ENCODE measurements at regions not wholly inside any gene's neighbourhood (a gene's known extent, or its start where the extent isn't known, plus 50 kb on each side); places are given as distances from the start of the nearest gene placed in this dataset.

DNA sequence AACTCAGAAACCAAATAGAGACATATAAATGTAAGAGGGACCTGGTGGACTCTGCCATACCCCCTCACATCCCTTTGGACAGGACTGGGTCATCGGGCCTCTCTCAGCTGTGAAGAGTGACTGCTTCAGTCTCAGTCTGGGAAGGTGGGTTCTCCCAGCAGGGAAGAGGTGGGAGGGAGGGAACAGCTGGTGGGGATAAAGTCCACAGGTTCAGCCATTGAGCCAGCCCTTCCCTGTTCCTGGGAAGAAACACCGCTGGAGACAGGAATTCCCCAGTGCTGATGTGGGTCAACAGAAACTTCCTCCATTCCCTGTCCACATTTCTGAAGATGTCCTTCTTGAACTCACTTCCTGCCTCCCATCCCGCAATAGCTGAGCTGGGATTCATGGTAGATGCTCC, 209.2 kb upstream of the PMEPA1 start:
- H3K9me3 Mint-ChIP-seq (ENCODE audit: low read depth): no peaks in the 10 kb centered on the region
- H3K4me1 Mint-ChIP-seq (ENCODE audit: low read depth): peaks cover 12% of the 10 kb centered on the region
- TF ChIP-seq, protein P1, sequence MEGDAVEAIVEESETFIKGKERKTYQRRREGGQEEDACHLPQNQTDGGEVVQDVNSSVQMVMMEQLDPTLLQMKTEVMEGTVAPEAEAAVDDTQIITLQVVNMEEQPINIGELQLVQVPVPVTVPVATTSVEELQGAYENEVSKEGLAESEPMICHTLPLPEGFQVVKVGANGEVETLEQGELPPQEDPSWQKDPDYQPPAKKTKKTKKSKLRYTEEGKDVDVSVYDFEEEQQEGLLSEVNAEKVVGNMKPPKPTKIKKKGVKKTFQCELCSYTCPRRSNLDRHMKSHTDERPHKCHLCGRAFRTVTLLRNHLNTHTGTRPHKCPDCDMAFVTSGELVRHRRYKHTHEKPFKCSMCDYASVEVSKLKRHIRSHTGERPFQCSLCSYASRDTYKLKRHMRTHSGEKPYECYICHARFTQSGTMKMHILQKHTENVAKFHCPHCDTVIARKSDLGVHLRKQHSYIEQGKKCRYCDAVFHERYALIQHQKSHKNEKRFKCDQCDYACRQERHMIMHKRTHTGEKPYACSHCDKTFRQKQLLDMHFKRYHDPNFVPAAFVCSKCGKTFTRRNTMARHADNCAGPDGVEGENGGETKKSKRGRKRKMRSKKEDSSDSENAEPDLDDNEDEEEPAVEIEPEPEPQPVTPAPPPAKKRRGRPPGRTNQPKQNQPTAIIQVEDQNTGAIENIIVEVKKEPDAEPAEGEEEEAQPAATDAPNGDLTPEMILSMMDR (IDR thresholded peaks at IDR 0.05): no peak
- no peak overlapping the region for H3K4me3 Mint-ChIP-seq (ENCODE audit: unreplicated experiment)
- H3K27me3 Mint-ChIP-seq (ENCODE audit: low read depth): no peaks in the 10 kb centered on the region
- no peak for DNase-seq (ENCODE audit: low spot score)
- H3K27ac Mint-ChIP-seq (ENCODE audit: unreplicated experiment): no peak overlapping the region
- no peaks in the 10 kb centered on the region for H3K36me3 Mint-ChIP-seq (ENCODE audit: low read depth)

DNA sequence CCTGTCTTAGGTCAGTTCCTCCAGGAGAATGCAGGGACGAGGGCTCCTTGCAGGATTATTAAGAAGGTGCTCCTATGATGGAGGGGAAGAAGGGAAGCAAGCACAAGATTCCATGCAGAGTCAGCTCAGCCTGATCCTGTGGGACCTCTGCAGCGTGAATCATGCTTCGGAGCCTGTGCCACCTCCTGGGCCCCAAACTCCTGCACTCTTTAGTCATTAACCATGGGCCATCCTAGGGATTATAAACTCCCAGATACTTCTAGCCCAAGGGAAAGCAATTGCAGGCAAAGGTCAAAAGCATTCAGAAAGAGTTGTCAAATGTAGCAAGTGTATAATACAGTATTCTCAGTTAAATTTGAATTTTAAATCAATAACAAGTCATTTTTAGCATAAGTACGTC, 208.7 kb upstream of the PMEPA1 start:
- Mint-ChIP-seq H3K36me3 (ENCODE audit: low read depth) (no peaks in the 10 kb centered on the region), H3K4me3 (ENCODE audit: unreplicated experiment) (no peak overlapping the region), H3K27me3 (ENCODE audit: low read depth) (peaks cover 2% of the 10 kb centered on the region), H3K4me1 (ENCODE audit: low read depth) (peaks cover 12% of the 10 kb centered on the region), H3K9me3 (ENCODE audit: low read depth) (no peaks in the 10 kb centered on the region), H3K27ac (ENCODE audit: unreplicated experiment) (no peak overlapping the region)
- TF ChIP-seq, protein P1 (IDR thresholded peaks at IDR 0.05): no peak
- DNase-seq (ENCODE audit: low spot score): no peak

DNA sequence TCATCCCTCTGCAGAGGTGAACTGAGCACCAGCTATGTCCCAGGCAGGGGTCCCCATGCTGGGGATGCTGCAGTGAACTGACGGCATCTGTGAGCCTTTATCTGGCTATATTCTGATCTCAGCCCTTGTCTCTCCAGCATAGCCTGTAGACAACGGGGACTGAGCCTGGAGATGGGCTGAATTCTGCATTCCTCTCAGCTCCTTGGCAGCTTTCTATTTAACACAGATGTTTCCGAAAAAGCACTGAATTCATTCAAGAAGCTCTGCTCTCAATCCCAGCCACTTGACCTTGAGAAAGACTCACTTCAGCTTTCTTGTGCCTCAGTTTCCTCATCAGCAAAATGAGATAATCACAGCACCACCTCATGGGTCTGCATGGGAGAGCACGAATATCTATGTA, 204.4 kb upstream of the PMEPA1 start:
- Mint-ChIP-seq H3K4me1 (ENCODE audit: low read depth) (peaks cover 10% of the 10 kb centered on the region), H3K9me3 (ENCODE audit: low read depth) (no peaks in the 10 kb centered on the region), H3K36me3 (ENCODE audit: low read depth) (no peaks in the 10 kb centered on the region), H3K27ac (ENCODE audit: unreplicated experiment) (no peak overlapping the region), H3K4me3 (ENCODE audit: unreplicated experiment) (no peak overlapping the region), H3K27me3 (ENCODE audit: low read depth) (peaks cover 2% of the 10 kb centered on the region)
- TF ChIP-seq, protein P1 (IDR thresholded peaks at IDR 0.05): no peak
- DNase-seq (ENCODE audit: low spot score): no peak

DNA sequence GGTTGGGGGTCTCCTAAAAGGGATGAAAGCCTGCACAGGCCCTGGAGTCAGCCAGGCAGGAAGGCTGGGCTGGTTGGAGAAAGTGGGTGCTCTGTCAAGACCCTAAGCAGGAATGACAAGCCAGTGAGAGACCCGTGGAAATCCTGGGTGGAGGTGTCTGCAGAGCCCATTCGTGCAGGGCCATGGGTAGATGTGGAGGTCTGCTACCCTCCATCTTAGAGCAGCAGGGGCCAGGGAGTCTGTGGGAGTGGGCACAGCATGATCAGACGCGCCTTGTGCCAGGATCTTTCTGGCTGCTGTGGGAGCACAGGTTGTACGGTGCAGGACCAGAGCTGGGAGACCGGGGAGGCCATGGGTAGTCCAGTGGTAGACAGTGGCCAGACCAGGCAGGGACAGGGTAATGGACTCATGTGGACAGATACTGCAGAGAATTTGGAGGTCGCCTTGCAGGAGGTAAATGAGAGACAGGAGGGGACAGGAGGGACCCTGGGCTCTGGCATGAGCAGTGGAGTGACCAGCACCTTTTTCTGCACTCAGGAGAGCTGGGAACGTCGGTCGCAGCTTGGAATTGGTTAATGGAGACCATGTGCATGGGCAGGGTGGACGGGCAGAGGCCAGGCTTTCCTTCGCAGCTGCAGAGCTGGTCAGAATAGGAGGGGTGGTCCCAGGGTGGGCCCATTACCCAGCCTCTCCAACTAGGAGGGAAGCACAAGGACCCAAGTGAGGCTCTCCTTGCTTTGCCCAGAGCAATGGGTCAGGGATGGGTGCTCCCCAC, 203.5 kb upstream of the PMEPA1 start:
- H3K4me1 Mint-ChIP-seq (ENCODE audit: low read depth): peaks cover 15% of the 10 kb centered on the region
- no peaks in the 10 kb centered on the region for H3K36me3 Mint-ChIP-seq (ENCODE audit: low read depth)
- no peak overlapping the region for H3K27ac Mint-ChIP-seq (ENCODE audit: unreplicated experiment)
- no peak for DNase-seq (ENCODE audit: low spot score)
- H3K27me3 Mint-ChIP-seq (ENCODE audit: low read depth): peaks cover 2% of the 10 kb centered on the region
- H3K4me3 Mint-ChIP-seq (ENCODE audit: unreplicated experiment): no peak overlapping the region
- TF ChIP-seq, protein P1 (IDR thresholded peaks at IDR 0.05): no peak
- H3K9me3 Mint-ChIP-seq (ENCODE audit: low read depth): no peaks in the 10 kb centered on the region

DNA sequence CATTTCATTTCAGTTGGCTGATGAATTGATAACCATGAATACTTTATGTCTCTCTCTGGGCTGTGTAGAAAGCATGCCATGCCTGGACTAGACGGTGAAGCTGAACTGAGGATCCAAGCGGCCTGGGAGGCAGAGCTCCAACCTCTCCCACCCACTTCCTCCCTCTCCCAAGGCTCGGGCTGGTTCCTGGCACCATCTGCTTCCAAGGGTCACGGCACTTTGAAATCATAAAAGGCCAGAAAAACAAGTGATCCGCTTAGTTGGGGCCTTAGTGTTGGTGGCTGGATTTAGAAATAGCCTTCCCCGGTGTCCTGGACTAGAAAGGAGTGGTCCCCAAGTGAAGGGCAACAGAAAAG, 202.4 kb upstream of the PMEPA1 start:
- Mint-ChIP-seq H3K27ac (ENCODE audit: unreplicated experiment) (no peak overlapping the region), H3K27me3 (ENCODE audit: low read depth) (peaks cover 2% of the 10 kb centered on the region), H3K36me3 (ENCODE audit: low read depth) (no peaks in the 10 kb centered on the region), H3K4me1 (ENCODE audit: low read depth) (peaks cover 9% of the 10 kb centered on the region), H3K9me3 (ENCODE audit: low read depth) (no peaks in the 10 kb centered on the region), H3K4me3 (ENCODE audit: unreplicated experiment) (no peak overlapping the region)
- TF ChIP-seq, protein P1 (IDR thresholded peaks at IDR 0.05): no peak
- no peak for DNase-seq (ENCODE audit: low spot score)

Measured in chondrocyte (in vitro differentiated cells).